OCI-LY1 (cell line): ENCODE measurements at regions not wholly inside any gene's neighbourhood (a gene's known extent, or its start where the extent isn't known, plus 50 kb on each side); places are given as distances from the start of the nearest gene placed in this dataset.

Experiments used
- CTCF ChIP-seq: fragments of 200-600 bp; sonication (generic), shearing (Covaris generic); IDR thresholded peaks from 2 replicates; pipeline ENCODE4 v1.5.1; 2017; ENCODE audit warnings: mild to moderate bottlenecking, antibody characterized with exemption, low read length, moderate library complexity, mixed read lengths
- EZH2 ChIP-seq: fragments of 200-600 bp; sonication (generic), shearing (Covaris generic); IDR thresholded peaks from 2 replicates; pipeline ENCODE4 v1.8.0; 2017; ENCODE audit warnings: borderline replicate concordance, mixed run types, mild to moderate bottlenecking, antibody characterized with exemption, low read length, moderate library complexity, mixed read lengths

- no peak for TF ChIP-seq CTCF
- TF ChIP-seq EZH2: no peak
Measured at GRCh38 chr12:29992366-29992765, 208.6 kb upstream of the TMTC1 start.
